ENCODE measurements at regions not wholly inside any gene's neighbourhood (a gene's known extent, or its start where the extent isn't known, plus 50 kb on each side); places are given as distances from the start of the nearest gene placed in this dataset.

GRCh38 chr2:236351966-236352525, 87.8 kb upstream of the ASB18 start:
- no CpG with 5 or more reads among the region's 18 CpGs for WGBS, 2 donors (ENCODE audit: extremely low coverage in 2 of 2, insufficient read length in 2 of 2, insufficient replicate concordance in 1 of 2)

GRCh38 chr2:236352761-236353593, 88.8 kb upstream of the ASB18 start:
- Histone ChIP-seq H3K4me1 (ENCODE audit: control insufficient read depth in 2 of 2, insufficient read depth in 1 of 2, low read depth in 1 of 2, low read length in 2 of 2) (peaks cover 3% of the 10 kb centered on the region in 2 donors), H3K23ac (ENCODE audit: low read depth, low read length, poor library complexity) (no peak overlapping the region), H2BK15ac (ENCODE audit: low read length) (no peak overlapping the region), H3K36me3 (replicated peaks in 1 of 2; ENCODE audit: control insufficient read depth in 2 of 2, insufficient read depth in 2 of 2, low read length in 2 of 2) (no peaks in the 10 kb centered on the region), H3K18ac (ENCODE audit: low read length) (no peak overlapping the region), H3K9ac (ENCODE audit: low read depth, low read length, poor library complexity) (no peak overlapping the region), H3K4me3 (ENCODE audit: low read length in 2 of 2) (no peak overlapping the region), H3K4ac (ENCODE audit: low read length) (no peak overlapping the region), H2BK120ac (ENCODE audit: low read depth, low read length) (no peak overlapping the region), H3K79me1 (ENCODE audit: low read depth, low read length) (no peaks in the 10 kb centered on the region), H2BK5ac (ENCODE audit: low read length) (no peak overlapping the region), H3K4me2 (ENCODE audit: insufficient read depth, low read length, poor library complexity, severe bottlenecking) (no peak overlapping the region), H2AFZ (ENCODE audit: low read length) (no peak overlapping the region), H3K27me3 (ENCODE audit: control insufficient read depth in 3 of 3, insufficient read depth in 3 of 3, low read depth in 1 of 3, low read length in 3 of 3) (peaks cover 0 to 2% (median 0%) of the 10 kb centered on the region in 3 experiments), H3K9me3 (replicated peaks in 1 of 2; ENCODE audit: control insufficient read depth in 2 of 2, insufficient read depth in 1 of 2, low read depth in 1 of 2, low read length in 2 of 2) (peaks cover 0 to 2% of the 10 kb centered on the region in 2 donors), H2BK12ac (ENCODE audit: low read length) (no peak overlapping the region), H4K91ac (ENCODE audit: low read depth, low read length, poor library complexity) (no peak overlapping the region), H3K14ac (ENCODE audit: low read length) (no peak overlapping the region), H2AK5ac (ENCODE audit: low read depth, low read length) (no peak overlapping the region), H4K8ac (ENCODE audit: low read depth, low read length) (no peak overlapping the region), H3K27ac (replicated peaks; ENCODE audit: low read length) (no peak overlapping the region)
- DNase-seq (ENCODE audit: low spot score), result peak; percentile 27
- WGBS, 2 donors (ENCODE audit: extremely low coverage in 2 of 2, insufficient read length in 2 of 2, insufficient replicate concordance in 1 of 2), result no CpG with 5 or more reads among the region's 14 CpGs

More at GRCh38 chr2:236351966-236352525, 87.8 kb upstream of the ASB18 start:
- peaks cover 3% of the 10 kb centered on the region in 2 donors for H3K4me1 ChIP-seq (ENCODE audit: control insufficient read depth in 2 of 2, insufficient read depth in 1 of 2, low read depth in 1 of 2, low read length in 2 of 2)
- no peak overlapping the region for H2AFZ ChIP-seq (ENCODE audit: low read length)
- no peak overlapping the region for H3K18ac ChIP-seq (ENCODE audit: low read length)
- no peak overlapping the region for H2BK12ac ChIP-seq (ENCODE audit: low read length)
- no peak overlapping the region for H4K8ac ChIP-seq (ENCODE audit: low read depth, low read length)
- DNase-seq (ENCODE audit: low spot score), result no peak
- H3K14ac ChIP-seq (ENCODE audit: low read length), result no peak overlapping the region
- H2BK120ac ChIP-seq (ENCODE audit: low read depth, low read length), result no peak overlapping the region
- H4K91ac ChIP-seq (ENCODE audit: low read depth, low read length, poor library complexity), result no peak overlapping the region
- peaks cover 0 to 2% (median 0%) of the 10 kb centered on the region in 3 experiments for H3K27me3 ChIP-seq (ENCODE audit: control insufficient read depth in 3 of 3, insufficient read depth in 3 of 3, low read depth in 1 of 3, low read length in 3 of 3)
- H3K4me3 ChIP-seq (ENCODE audit: low read length in 2 of 2), result no peak overlapping the region
- no peak overlapping the region for H3K27ac ChIP-seq (replicated peaks; ENCODE audit: low read length)
- no peak overlapping the region for H3K23ac ChIP-seq (ENCODE audit: low read depth, low read length, poor library complexity)
- H3K9ac ChIP-seq (ENCODE audit: low read depth, low read length, poor library complexity), result peak overlapping the region; percentile 78
- H3K4ac ChIP-seq (ENCODE audit: low read length), result peak overlapping the region; percentile 59
- peaks cover 0 to 2% of the 10 kb centered on the region in 2 donors for H3K9me3 ChIP-seq (replicated peaks in 1 of 2; ENCODE audit: control insufficient read depth in 2 of 2, insufficient read depth in 1 of 2, low read depth in 1 of 2, low read length in 2 of 2)
- no peak overlapping the region for H3K4me2 ChIP-seq (ENCODE audit: insufficient read depth, low read length, poor library complexity, severe bottlenecking)
- peak overlapping the region; percentile 54 for H2AK5ac ChIP-seq (ENCODE audit: low read depth, low read length)
- no peaks in the 10 kb centered on the region for H3K79me1 ChIP-seq (ENCODE audit: low read depth, low read length)
- H2BK5ac ChIP-seq (ENCODE audit: low read length), result no peak overlapping the region
- H2BK15ac ChIP-seq (ENCODE audit: low read length), result peak overlapping the region; percentile 70
- H3K36me3 ChIP-seq (replicated peaks in 1 of 2; ENCODE audit: control insufficient read depth in 2 of 2, insufficient read depth in 2 of 2, low read length in 2 of 2), result no peaks in the 10 kb centered on the region

DNA sequence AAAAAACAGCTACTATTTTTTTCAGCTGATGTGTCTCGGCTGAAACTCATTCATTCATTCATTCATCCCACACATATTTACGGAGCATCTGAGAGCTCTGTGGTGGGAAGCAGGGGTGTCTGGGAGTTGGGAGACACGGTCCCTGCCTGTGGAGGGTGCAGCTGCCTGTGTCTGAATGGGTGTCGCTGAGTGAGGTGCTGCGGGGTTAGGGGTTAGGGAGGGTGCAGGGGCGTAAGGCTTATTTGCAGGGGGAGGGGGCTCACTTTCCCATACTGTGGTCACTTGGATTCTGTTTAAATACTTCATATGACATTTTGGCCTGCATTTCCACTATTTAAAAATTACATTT, 89.4 kb upstream of the ASB18 start:
- Histone ChIP-seq H3K27me3 (ENCODE audit: control insufficient read depth in 3 of 3, insufficient read depth in 3 of 3, low read depth in 1 of 3, low read length in 3 of 3) (peaks cover 0 to 2% (median 0%) of the 10 kb centered on the region in 3 experiments), H2BK120ac (ENCODE audit: low read depth, low read length) (no peak overlapping the region), H3K36me3 (replicated peaks in 1 of 2; ENCODE audit: control insufficient read depth in 2 of 2, insufficient read depth in 2 of 2, low read length in 2 of 2) (no peaks in the 10 kb centered on the region), H3K79me1 (ENCODE audit: low read depth, low read length) (no peaks in the 10 kb centered on the region), H4K8ac (ENCODE audit: low read depth, low read length) (no peak overlapping the region), H3K14ac (ENCODE audit: low read length) (no peak overlapping the region), H3K9ac (ENCODE audit: low read depth, low read length, poor library complexity) (no peak overlapping the region), H3K4me1 (ENCODE audit: control insufficient read depth in 2 of 2, insufficient read depth in 1 of 2, low read depth in 1 of 2, low read length in 2 of 2) (peaks cover 2 to 3% of the 10 kb centered on the region in 2 donors), H2BK12ac (ENCODE audit: low read length) (peak overlapping the region; percentile 41), H4K91ac (ENCODE audit: low read depth, low read length, poor library complexity) (no peak overlapping the region), H3K27ac (replicated peaks; ENCODE audit: low read length) (no peak overlapping the region), H3K4me2 (ENCODE audit: insufficient read depth, low read length, poor library complexity, severe bottlenecking) (no peak overlapping the region), H3K23ac (ENCODE audit: low read depth, low read length, poor library complexity) (no peak overlapping the region), H3K4me3 (ENCODE audit: low read length in 2 of 2) (no peak overlapping the region), H3K4ac (ENCODE audit: low read length) (no peak overlapping the region), H3K9me3 (replicated peaks in 1 of 2; ENCODE audit: control insufficient read depth in 2 of 2, insufficient read depth in 1 of 2, low read depth in 1 of 2, low read length in 2 of 2) (peaks cover 0 to 2% of the 10 kb centered on the region in 2 donors), H2AFZ (ENCODE audit: low read length) (no peak overlapping the region), H2BK5ac (ENCODE audit: low read length) (no peak overlapping the region), H2BK15ac (ENCODE audit: low read length) (no peak overlapping the region), H2AK5ac (ENCODE audit: low read depth, low read length) (no peak overlapping the region), H3K18ac (ENCODE audit: low read length) (peak overlapping the region; percentile 83)
- no peak for DNase-seq (ENCODE audit: low spot score)
- WGBS, 2 donors (ENCODE audit: extremely low coverage in 2 of 2, insufficient read length in 2 of 2, insufficient replicate concordance in 1 of 2), result no CpG with 5 or more reads among the region's 6 CpGs

Data from neuronal stem cell (in vitro differentiated cells).